ENCODE measurements at regions not wholly inside any gene's neighbourhood (a gene's known extent, or its start where the extent isn't known, plus 50 kb on each side); places are given as distances from the start of the nearest gene placed in this dataset.

- H3K9me3 Mint-ChIP-seq: peaks cover 14 to 22% of the 10 kb centered on the region in 2 donors
- ATAC-seq: no peak
- H3K36me3 Mint-ChIP-seq: no peaks in the 10 kb centered on the region
- DNase-seq (ENCODE audit: low spot score in 2 of 2): no peak
- H3K27ac Mint-ChIP-seq: no peak overlapping the region
Observed at GRCh38 chr7:155930061-155930460, 117.8 kb upstream of the SHH start.

- Mint-ChIP-seq H3K27ac (no peak overlapping the region), H3K9me3 (peaks cover under 1 to 8% of the 10 kb centered on the region in 2 donors), H3K36me3 (no peaks in the 10 kb centered on the region)
- ATAC-seq (no peak), DNase-seq (ENCODE audit: low spot score in 2 of 2) (no peak)
Observed at GRCh38 chr7:155928583-155928982, 116.3 kb upstream of the SHH start.

DNA sequence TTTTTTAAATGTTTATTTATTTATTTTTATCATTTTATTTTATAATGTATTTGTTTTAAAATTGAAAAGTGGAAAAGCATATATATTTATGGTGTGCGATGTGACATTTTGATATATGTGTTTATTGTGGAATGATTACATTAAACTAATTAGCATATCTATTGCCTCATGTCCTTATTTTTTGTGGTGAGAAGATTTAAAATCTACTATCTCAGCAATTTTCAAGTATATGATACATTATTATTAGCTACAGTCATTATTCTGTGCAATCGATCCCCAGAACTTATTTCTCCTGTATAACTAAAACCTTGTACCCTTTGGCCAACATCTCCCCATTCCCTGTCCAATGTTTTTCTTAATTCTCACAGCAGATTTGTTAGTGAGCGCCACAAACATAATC is 115.6 kb upstream of the SHH start:
- no peak for ATAC-seq
- peaks cover 0 to 5% of the 10 kb centered on the region in 2 donors for H3K9me3 Mint-ChIP-seq
- H3K27ac Mint-ChIP-seq: no peak overlapping the region
- no peaks in the 10 kb centered on the region for H3K36me3 Mint-ChIP-seq
- DNase-seq (ENCODE audit: low spot score in 2 of 2): no peak

DNA sequence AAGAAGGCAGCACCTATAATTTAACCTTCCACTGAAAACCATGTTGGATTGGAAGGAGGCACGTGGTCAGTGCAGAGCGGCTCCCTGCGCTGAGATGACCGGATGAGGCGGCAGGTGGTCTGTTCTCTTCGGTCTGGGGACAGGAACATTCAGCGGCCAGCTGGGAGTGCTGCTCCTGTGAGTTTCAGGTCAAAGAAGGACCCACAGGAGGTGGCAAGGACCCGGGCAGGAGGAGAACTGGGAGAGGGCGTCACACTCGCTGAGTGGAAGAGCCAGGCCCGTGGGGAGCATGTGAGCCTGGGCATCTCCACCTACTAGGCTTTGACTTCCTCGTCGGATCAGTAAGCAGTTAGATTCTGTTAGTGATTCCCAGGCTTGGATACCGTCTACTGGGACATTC is 113.4 kb upstream of the SHH start:
- DNase-seq (ENCODE audit: low spot score in 2 of 2): no peak
- ATAC-seq: no peak
- no peaks in the 10 kb centered on the region for H3K9me3 Mint-ChIP-seq
- no peak overlapping the region for H3K27ac Mint-ChIP-seq
- H3K36me3 Mint-ChIP-seq: no peaks in the 10 kb centered on the region

DNA sequence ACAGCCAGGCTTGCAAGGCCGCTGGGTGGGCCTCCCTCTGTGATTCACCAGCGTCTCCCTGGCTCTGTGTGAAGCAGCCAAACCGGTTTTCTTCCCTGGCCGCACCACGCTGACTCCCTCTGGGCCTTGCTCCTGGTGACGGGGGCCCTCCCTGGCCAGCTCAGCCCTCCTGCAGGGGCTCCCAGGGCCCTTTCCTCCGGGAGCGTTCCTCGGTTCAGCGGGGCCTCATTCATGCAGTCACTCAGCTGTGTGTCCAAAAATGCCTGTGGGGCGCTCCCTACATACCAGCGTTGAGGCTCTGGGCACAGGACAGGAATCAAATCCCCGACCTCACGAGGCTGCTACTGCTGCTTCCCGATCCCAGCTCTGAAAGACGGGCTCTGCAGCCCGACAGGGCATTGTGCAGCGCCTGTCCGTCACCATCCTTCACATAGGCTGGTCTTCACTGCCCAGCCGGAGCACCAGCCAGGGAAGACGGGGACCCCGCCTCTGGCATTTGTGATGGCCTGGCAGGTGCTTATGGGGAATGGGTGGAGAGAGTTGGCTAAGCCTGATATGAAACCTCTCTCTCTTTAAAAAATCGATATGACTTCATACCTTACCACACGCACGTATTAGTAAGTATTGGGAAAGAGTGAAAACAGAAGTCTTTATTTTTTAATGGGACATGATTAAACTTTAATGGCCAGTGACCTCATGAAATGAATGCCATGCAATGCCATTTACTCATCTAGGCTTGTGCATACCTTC is 110.0 kb upstream of the SHH start:
- ATAC-seq: no peak
- Mint-ChIP-seq H3K36me3 (peaks cover 0 to 4% of the 10 kb centered on the region in 2 donors), H3K9me3 (peaks cover 5 to 6% of the 10 kb centered on the region in 2 donors), H3K27ac (no peak overlapping the region)
- DNase-seq (ENCODE audit: low spot score in 2 of 2): no peak

GRCh38 chr7:155921804-155922066 is 109.5 kb upstream of the SHH start:
- Mint-ChIP-seq H3K27ac (no peak overlapping the region), H3K36me3 (peaks cover 0 to 4% of the 10 kb centered on the region in 2 donors), H3K9me3 (peaks cover 5 to 6% of the 10 kb centered on the region in 2 donors)
- DNase-seq (ENCODE audit: low spot score in 2 of 2) (no peak), ATAC-seq (no peak)

GRCh38 chr7:155921086-155921803 is 109.0 kb upstream of the SHH start:
- no peak for DNase-seq (ENCODE audit: low spot score in 2 of 2)
- no peak for ATAC-seq
- Mint-ChIP-seq H3K9me3 (peaks cover 5 to 6% of the 10 kb centered on the region in 2 donors), H3K27ac (no peak overlapping the region), H3K36me3 (peaks cover 0 to 4% of the 10 kb centered on the region in 2 donors)

DNA sequence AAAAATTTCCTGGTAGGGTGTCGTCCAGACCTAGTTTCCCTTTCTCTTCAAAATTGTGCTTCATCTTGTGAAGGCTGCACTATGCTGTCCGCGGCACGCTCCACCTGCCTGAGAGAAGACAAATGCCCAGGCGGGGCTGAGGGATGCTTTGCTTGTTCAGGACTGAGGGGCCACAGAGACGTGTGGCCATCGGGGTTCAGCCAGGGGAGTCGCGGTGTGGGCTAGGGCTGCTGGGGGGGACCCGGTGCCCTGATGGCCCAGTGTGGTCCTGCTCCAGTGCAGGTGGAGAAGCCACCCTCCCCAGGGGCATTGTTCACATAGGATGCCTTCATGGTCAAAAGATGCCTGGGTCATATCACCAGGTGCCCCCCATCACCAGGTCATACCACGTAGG is 107.8 kb upstream of the SHH start:
- Mint-ChIP-seq H3K9me3 (peaks cover 5 to 6% of the 10 kb centered on the region in 2 donors), H3K27ac (no peak overlapping the region), H3K36me3 (peaks cover 0 to 4% of the 10 kb centered on the region in 2 donors)
- DNase-seq (ENCODE audit: low spot score in 2 of 2) (no peak), ATAC-seq (no peak)

DNA sequence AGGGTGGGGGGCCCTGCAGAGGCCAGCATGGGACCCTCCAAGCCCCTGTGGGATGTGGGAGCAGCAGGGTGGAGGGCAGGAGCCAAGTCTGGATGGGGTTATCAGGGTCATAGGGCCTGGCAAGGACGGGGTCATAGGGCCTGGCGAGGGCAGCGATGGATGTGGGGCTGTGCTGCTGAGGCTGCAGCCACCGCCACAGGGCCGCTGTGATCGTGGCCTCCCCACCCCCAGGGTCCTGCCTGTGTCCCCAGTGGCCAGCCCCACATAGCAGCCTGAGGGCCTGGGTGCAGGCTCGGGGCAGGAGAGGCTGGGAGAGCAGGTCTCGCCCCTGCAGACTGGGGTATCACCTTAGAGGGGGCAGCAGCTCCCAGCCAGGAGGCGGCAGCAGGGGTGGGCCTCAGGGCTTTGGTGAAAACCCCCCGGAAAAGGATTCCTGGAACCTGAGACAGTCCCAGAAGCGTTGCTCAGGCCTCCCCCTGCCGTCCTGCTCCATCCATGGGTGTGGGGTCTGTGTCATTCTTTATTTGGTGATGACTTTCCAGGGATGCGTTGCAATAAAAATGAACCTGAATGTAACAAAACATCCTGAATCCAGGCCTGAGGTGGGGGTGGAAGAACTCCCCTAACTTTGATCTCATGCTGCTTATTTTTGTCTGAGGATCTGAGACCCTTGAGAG is 107.3 kb upstream of the SHH start:
- Mint-ChIP-seq H3K36me3 (peaks cover 0 to 4% of the 10 kb centered on the region in 2 donors), H3K27ac (no peak overlapping the region), H3K9me3 (peaks cover 5 to 6% of the 10 kb centered on the region in 2 donors)
- DNase-seq (ENCODE audit: low spot score in 2 of 2): no peak
- no peak for ATAC-seq

GRCh38 chr7:155918720-155919390 is 106.6 kb upstream of the SHH start:
- DNase-seq (ENCODE audit: low spot score in 2 of 2) (no peak), ATAC-seq (no peak)
- no peak overlapping the region for H3K27ac Mint-ChIP-seq
- H3K9me3 Mint-ChIP-seq: peaks cover 5 to 6% of the 10 kb centered on the region in 2 donors
- peaks cover 0 to 4% of the 10 kb centered on the region in 2 donors for H3K36me3 Mint-ChIP-seq

DNA sequence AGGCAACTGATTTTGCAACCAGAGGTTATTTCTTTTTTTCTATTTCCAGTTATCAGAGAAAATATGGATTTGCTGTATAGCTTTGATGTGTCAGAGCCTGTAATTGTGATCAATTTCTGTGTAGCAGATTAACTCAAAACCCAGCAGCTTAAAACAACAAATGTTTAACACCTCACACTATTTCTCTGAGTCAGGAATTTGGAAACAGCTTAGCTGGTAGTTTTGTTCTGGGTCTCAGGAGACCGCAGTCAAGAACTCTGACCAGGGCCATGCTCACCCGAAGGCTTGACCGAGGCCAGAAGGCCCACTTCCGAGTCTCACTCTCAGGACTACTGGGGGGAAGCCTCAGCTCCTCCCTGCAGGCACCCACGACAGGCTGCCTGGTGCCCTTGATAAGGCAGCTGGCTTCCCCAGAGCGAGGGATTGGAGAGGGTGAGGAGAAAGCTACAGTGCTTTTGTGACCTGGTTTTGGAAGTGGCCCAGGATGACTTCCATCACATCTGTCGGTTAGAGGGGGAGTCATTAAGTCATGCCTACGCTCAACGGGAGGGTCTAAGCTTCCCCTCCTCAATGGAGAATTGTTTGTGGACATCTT is 105.7 kb upstream of the SHH start:
- Mint-ChIP-seq H3K36me3 (peaks cover 4 to 5% of the 10 kb centered on the region in 2 donors), H3K9me3 (peaks cover 5 to 6% of the 10 kb centered on the region in 2 donors), H3K27ac (no peak overlapping the region)
- DNase-seq (ENCODE audit: low spot score in 2 of 2) (no peak), ATAC-seq (no peak)

- ATAC-seq: no peak
- peaks cover 4 to 6% of the 10 kb centered on the region in 2 donors for H3K36me3 Mint-ChIP-seq
- DNase-seq (ENCODE audit: low spot score in 2 of 2): no peak
- H3K27ac Mint-ChIP-seq: no peak overlapping the region
- H3K9me3 Mint-ChIP-seq: peaks cover 7% of the 10 kb centered on the region in 2 donors
Observed at GRCh38 chr7:155916926-155917655, 104.8 kb upstream of the SHH start.

- Mint-ChIP-seq H3K27ac (no peak overlapping the region), H3K9me3 (peaks cover 19 to 27% of the 10 kb centered on the region in 2 donors), H3K36me3 (peaks cover 10 to 15% of the 10 kb centered on the region in 2 donors)
- DNase-seq (ENCODE audit: low spot score in 2 of 2) (no peak), ATAC-seq (no peak)
Observed at GRCh38 chr7:155914341-155914740, 102.1 kb upstream of the SHH start.

DNA sequence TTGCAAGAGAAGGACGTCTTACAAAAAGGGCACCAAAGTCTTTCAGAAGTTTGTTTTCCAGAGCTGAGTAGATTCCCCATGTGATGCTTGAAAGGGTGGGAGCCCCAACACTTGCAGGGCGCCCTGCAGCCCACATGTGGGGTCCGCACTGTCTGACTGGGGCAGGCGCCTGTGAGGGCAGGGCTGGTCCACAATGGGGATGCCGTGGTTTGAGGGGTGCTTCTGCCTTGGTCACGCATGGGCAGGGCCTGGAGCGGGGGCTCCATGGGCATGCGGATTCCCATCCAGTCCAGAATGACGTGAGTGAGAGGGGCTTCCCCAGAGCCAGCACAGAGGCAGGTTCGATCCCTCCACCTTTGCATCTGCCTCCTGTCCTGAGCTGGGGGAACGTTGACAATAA is 101.5 kb upstream of the SHH start:
- DNase-seq (ENCODE audit: low spot score in 2 of 2): no peak
- ATAC-seq: no peak
- Mint-ChIP-seq H3K9me3 (peaks cover 19 to 27% of the 10 kb centered on the region in 2 donors), H3K27ac (no peak overlapping the region), H3K36me3 (peaks cover 10 to 15% of the 10 kb centered on the region in 2 donors)

DNA sequence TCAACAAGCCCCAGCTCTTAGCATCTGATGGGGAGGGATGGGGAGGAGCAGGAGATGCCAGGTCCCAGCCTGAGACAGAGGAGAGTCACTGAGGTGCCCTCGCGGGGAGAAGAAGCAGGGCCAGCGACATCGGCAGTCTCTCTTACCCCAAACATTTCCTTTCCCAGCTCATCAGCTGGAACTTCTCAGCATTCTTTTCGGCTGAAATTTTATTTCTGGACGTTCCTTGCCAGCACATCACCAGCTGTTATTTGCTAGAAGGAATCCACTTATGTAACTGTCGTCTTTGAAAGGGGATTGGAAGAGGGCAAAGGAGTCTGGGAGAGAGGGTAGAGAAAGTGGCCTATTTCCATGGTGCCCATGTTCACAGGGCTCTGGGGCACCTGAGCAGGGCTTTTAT is 101.0 kb upstream of the SHH start:
- no peak for DNase-seq (ENCODE audit: low spot score in 2 of 2)
- Mint-ChIP-seq H3K36me3 (peaks cover 6 to 15% of the 10 kb centered on the region in 2 donors), H3K27ac (no peak overlapping the region), H3K9me3 (peaks cover 14 to 23% of the 10 kb centered on the region in 2 donors)
- no peak for ATAC-seq

DNA sequence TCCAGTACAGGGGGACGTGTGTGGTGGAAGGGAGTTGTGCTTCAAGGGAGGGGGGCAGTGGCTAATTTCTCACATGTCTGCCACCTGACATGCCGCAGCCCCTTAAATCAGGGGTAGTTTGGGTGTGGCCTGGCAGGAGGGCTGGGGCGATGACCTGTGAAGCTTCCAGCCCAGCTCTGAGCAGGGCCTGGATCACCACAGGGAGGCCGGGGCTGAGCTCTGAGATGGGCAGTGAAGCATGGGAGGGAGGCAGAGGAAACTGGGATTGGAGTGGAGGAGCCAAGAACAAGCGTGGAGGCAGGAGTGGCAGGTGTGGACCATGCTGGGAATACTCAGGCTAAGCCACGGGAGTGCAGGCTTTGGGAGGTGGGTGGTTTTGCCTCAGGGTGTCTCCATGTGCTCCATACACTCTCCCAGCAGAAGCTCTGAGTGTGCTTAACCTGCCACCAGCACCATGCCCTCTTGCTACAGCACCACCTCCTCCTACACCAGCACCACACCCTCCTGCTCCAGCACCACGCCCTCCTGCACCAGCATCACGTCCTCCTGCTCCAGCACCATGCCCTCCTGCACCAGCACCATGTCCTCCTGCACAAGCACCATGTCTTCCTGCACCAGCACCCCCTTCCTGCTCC is 99.3 kb upstream of the SHH start:
- DNase-seq (ENCODE audit: low spot score in 2 of 2) (no peak), ATAC-seq (no peak)
- Mint-ChIP-seq H3K36me3 (peaks cover 5 to 15% of the 10 kb centered on the region in 2 donors), H3K27ac (no peak overlapping the region), H3K9me3 (peaks cover 13 to 22% of the 10 kb centered on the region in 2 donors)
